ENCODE measurements at regions not wholly inside any gene's neighbourhood (a gene's known extent, or its start where the extent isn't known, plus 50 kb on each side); places are given as distances from the start of the nearest gene placed in this dataset.

DNA sequence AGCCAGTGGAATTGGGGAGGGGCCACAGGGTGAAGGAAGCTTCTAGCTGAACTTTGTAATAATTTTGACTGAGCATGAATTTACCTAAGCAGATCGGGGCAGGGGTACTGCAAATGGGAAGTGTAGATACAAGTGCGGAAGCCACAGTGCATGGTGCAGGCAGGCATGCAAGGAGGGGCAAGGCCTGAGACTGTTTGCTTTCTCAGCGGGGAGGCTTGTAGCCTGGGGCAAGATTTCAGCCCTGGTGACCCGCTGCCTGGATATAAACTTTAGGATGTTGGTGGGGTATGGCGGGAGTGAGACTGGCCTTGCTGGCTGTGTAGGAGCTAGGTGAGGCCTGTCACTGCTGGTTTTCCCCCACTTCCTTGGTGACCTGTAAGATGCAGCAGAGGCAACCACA lies 266.4 kb upstream of the PREP start:
- in situ Hi-C loops (cut with HindIII; ENCODE audit: low sequenced_read_pairs): no loop called here
- DNase-seq (ENCODE audit: low read depth): no peak
- TF ChIP-seq, protein P1, sequence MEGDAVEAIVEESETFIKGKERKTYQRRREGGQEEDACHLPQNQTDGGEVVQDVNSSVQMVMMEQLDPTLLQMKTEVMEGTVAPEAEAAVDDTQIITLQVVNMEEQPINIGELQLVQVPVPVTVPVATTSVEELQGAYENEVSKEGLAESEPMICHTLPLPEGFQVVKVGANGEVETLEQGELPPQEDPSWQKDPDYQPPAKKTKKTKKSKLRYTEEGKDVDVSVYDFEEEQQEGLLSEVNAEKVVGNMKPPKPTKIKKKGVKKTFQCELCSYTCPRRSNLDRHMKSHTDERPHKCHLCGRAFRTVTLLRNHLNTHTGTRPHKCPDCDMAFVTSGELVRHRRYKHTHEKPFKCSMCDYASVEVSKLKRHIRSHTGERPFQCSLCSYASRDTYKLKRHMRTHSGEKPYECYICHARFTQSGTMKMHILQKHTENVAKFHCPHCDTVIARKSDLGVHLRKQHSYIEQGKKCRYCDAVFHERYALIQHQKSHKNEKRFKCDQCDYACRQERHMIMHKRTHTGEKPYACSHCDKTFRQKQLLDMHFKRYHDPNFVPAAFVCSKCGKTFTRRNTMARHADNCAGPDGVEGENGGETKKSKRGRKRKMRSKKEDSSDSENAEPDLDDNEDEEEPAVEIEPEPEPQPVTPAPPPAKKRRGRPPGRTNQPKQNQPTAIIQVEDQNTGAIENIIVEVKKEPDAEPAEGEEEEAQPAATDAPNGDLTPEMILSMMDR (IDR thresholded peaks at IDR 0.05; ENCODE audit: low read depth, low read length, missing control alignments): no peak
- no peak overlapping the region for H3K4me3 ChIP-seq (ENCODE audit: low read depth, low read length)

DNA sequence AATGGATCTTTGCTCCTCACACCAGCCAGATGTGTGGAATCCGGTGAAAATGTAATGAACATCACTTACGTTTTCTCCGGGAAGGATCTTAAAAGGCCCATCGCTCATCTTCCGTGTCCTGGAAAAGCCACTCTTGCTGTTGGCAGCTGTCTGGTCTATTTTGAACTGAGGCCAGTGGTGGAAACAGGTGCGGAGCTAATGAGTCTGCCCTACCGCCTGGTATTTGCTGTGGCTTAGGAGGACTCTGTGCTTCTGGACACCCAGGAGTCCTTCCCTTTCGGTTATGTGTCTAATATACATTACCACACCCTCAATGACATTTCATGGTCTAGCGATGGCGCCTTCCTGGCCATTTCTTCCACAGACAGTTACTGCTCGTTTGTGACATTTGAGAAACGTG lies 264.2 kb upstream of the PREP start:
- in situ Hi-C loops (cut with HindIII; ENCODE audit: low sequenced_read_pairs): no loop called here
- no peak for DNase-seq (ENCODE audit: low read depth)
- TF ChIP-seq, protein P1 (IDR thresholded peaks at IDR 0.05; ENCODE audit: low read depth, low read length, missing control alignments): no peak
- no peak overlapping the region for H3K4me3 ChIP-seq (ENCODE audit: low read depth, low read length)

DNA sequence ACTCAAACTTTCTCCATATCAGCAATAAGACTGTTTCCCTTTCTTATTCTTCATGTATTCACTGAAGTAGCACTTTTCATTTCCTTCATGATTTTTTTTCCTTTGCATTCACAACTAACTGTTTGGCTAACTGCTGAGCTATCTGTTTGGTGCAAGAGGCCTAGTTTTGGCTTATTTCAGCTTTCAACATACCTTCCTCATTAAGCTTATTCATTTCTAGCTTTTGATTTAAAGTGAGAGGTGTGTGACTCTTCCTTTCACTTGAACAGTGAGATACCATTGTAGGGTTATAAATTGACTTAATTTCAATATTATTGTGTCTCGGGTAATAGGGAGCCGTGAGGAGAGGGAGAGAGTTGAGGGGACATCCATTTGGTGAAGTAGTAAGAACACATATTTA lies 262.0 kb upstream of the PREP start:
- TF ChIP-seq, protein P1 (IDR thresholded peaks at IDR 0.05; ENCODE audit: low read depth, low read length, missing control alignments): no peak
- in situ Hi-C loops (cut with HindIII; ENCODE audit: low sequenced_read_pairs): no loop called here
- no peak for DNase-seq (ENCODE audit: low read depth)
- no peak overlapping the region for H3K4me3 ChIP-seq (ENCODE audit: low read depth, low read length)

DNA sequence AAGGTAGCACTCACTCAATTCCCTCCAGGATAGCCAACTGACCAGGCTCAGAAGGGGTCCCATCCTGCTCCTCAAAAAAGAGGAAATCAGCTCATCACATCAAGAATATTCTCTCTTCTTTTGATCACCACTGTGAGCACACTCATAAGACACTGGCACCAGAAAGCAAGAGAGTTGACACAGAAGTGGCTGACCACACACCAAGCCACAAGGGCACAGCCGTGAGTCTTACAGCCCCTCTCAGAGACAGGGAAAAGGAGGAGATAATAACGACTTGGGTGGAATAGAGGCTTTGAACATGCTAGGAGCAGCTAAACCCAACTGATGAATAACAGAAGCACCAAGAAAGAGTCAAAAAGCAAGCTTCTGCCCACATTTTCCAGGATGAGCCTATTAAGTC lies 249.1 kb upstream of the PREP start:
- TF ChIP-seq, protein P1 (IDR thresholded peaks at IDR 0.05; ENCODE audit: low read depth, low read length, missing control alignments): no peak
- no peak for DNase-seq (ENCODE audit: low read depth)
- in situ Hi-C loops (cut with HindIII; ENCODE audit: low sequenced_read_pairs): no loop called here
- H3K4me3 ChIP-seq (ENCODE audit: low read depth, low read length): no peak overlapping the region

DNA sequence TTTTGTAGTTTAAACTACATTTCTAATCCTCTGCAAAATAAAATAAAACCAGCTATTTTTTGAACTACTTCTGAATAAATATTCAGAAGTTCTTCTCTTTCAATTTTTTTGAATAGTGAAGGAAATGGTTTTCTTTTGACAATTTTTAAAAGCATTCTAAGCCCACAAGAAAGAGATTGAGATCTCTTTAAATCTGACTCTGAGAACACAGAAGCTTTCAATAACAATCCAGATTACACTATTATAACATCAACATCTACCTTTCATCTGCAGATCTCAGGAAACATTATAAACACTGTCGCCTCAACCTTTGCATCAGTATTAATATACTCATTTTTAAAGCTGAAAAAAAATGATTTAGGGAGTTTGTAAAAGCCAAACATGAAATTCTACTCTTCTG lies 247.5 kb upstream of the PREP start:
- TF ChIP-seq, protein P1 (IDR thresholded peaks at IDR 0.05; ENCODE audit: low read depth, low read length, missing control alignments): no peak
- DNase-seq (ENCODE audit: low read depth): no peak
- no peak overlapping the region for H3K4me3 ChIP-seq (ENCODE audit: low read depth, low read length)
- in situ Hi-C loops (cut with HindIII; ENCODE audit: low sequenced_read_pairs): no loop called here

DNA sequence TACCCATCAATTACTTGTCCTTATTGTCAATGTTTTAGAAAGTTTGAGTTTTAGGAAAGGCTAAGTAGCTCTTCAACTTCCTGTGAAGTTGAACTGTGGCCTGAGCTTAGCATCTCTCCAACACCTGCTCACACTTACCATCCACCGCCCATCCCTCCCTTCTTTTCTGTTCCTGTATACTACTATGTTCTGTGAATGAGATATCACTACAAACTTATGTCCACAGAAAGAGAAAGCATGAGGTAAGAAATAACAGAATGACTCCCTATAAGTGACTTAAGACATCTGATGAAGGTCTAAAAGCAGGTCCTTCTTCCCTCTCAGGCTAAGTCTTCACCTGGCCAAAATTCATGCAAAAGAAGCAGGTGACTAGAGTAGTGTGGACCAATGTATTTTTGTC lies 246.3 kb upstream of the PREP start:
- DNase-seq (ENCODE audit: low read depth): no peak
- TF ChIP-seq, protein P1 (IDR thresholded peaks at IDR 0.05; ENCODE audit: low read depth, low read length, missing control alignments): no peak
- H3K4me3 ChIP-seq (ENCODE audit: low read depth, low read length): no peak overlapping the region
- in situ Hi-C loops (cut with HindIII; ENCODE audit: low sequenced_read_pairs): no loop called here

DNA sequence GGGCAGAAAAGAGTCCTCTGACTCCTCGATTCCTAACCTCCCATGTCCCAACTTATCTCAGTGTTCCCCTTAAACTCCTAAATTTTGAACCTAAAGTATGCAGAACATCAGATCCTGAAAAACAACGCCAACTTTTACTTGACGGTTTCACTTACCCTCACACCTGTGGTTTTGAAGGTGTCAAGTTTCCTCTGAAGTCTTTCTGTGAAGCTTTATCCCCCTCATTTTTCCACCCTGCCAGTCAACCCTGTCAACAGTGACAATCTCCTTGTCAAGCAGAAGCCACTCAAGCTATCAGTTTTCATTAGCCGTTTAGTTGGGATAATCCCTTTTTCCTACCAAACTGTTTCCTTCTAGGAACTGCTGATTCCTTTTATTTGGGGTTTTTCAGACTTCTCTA lies 245.4 kb upstream of the PREP start:
- TF ChIP-seq, protein P1 (IDR thresholded peaks at IDR 0.05; ENCODE audit: low read depth, low read length, missing control alignments): no peak
- H3K4me3 ChIP-seq (ENCODE audit: low read depth, low read length): no peak overlapping the region
- no peak for DNase-seq (ENCODE audit: low read depth)
- in situ Hi-C loops (cut with HindIII; ENCODE audit: low sequenced_read_pairs): no loop called here
